Stimulated activated effector memory CD8-positive, alpha-beta T cell treated with anti-CD3 and anti-CD28 coated beads, Interleukin-12 subunit alpha, Interleukin-12 subunit beta, amount 100 ng/mL, for 72 hours (primary cell): ENCODE measurements at regions not wholly inside any gene's neighbourhood (a gene's known extent, or its start where the extent isn't known, plus 50 kb on each side); places are given as distances from the start of the nearest gene placed in this dataset.

Experiments
- ATAC-seq: fragments of 150-1000 bp; cut with Tn5 transposase; 2 replicates; pipeline ENCODE4 v1.10.0; 2021
- DNase-seq, 2 donors: peaks; one replicate each; pipeline ENCODE4 v3.0.0; 2021 to 2022; ENCODE audit warnings: low spot score in 2 of 2
- H3K27ac Mint-ChIP-seq: one replicate; pipeline ENCODE4 v1.8.0; 2022; ENCODE audit warnings: mild to moderate bottlenecking, mixed read lengths
- H3K36me3 Mint-ChIP-seq: one replicate; pipeline ENCODE4 v1.8.0; 2022; ENCODE audit warnings: mild to moderate bottlenecking, mixed read lengths
- H3K4me1 Mint-ChIP-seq: one replicate; pipeline ENCODE4 v1.8.0; 2022; ENCODE audit warnings: mixed read lengths
- H3K4me3 Mint-ChIP-seq: one replicate; pipeline ENCODE4 v1.8.0; 2022; ENCODE audit warnings: mild to moderate bottlenecking, mixed read lengths
- H3K9me3 Mint-ChIP-seq: one replicate; pipeline ENCODE4 v1.8.0; 2022; ENCODE audit warnings: mixed read lengths

DNA sequence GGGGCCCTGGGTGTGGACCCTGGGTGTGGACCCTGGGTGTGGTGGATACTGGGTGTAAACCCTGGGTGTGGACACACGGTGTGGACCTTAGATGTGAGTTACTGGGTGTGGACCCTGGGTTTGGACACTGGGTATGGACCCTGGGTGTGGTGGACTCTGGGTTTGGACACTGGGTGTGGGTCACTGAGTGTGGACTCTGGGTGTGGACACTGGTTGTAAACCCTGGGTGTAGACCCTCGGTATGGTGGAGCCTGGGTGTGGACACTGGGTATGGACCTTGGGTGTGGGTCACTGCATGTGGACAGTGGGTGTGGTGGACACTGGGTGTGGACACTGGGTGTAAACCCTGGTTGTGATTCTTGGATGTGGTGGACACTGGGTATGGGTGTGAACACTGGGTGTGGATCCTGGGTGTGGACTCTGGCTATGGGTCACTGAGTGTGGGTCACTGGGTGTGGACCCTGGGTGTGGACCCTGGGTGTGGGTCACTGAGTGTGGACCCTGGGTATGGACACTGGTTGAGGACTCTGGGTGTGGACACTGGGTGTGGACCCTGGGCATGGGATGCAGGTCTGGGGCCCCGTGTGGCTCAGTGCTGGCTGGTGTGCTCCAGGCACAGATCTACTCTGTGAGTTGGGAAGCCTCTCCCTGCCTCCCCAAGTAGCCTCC, 356.2 kb downstream of the GLRX3 start:
- H3K4me3 Mint-ChIP-seq, result no peak overlapping the region
- no peak overlapping the region for H3K27ac Mint-ChIP-seq
- no peak for DNase-seq
- H3K36me3 Mint-ChIP-seq, result no peaks in the 10 kb centered on the region
- H3K4me1 Mint-ChIP-seq, result no peaks in the 10 kb centered on the region
- ATAC-seq, result peak; percentile 26
- H3K9me3 Mint-ChIP-seq, result peaks cover 2% of the 10 kb centered on the region

DNA sequence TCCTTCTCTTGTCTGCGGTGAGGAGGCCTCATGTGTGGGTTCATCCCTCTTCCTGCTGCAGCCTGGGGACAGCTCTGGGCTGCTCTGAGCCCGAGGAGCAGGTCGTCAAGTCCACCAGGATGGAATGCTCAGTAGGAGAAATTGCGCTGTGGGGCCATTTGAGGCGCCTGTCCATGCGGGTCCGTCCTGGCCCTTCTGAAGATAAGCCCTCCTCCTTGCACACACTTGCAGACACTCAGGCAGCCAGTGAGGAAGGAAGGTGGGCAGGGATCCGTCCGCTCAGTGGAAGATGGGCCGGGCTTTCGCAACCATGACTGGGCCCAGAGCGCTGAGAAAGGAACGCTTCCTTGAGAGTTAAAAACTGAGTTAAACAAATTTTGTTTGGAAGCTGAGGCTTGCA, 356.8 kb downstream of the GLRX3 start:
- DNase-seq (no peak), ATAC-seq (no peak)
- H3K4me1 Mint-ChIP-seq, result no peaks in the 10 kb centered on the region
- H3K27ac Mint-ChIP-seq, result no peak overlapping the region
- peaks cover 2% of the 10 kb centered on the region for H3K9me3 Mint-ChIP-seq
- H3K4me3 Mint-ChIP-seq, result no peak overlapping the region
- no peaks in the 10 kb centered on the region for H3K36me3 Mint-ChIP-seq

DNA sequence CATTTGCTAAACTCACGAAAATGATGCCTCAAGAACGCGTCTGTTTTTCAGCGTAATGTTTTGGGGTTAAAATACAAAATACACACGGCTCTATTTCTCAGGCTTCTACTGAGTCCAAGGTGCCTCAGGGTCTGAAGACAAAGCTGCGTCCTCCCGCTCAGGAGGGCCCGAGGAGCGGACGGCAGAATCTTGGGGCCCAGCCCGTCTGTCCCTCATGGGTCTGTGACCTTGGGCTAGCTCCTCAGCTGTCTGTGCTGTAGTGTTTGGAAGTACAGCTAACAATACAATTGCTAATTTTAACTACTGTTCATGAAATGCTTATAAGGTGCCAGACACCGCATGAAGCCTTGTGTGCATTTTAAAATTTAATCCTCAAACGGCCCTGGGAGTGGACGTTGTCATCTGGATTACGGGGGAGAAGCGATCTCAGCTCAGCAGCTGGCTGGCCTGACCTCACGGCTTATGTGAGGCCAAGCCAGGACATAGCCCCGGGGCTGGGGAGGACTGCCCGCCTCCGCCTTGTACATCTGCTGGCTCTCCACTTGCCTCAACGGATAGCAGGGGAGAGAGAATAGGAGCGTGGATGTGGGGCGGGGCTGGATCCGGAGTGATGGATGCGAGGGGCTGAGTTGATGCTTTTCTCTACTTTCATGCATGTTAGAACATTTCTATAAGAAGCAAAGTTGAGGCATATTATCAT, 357.4 kb downstream of the GLRX3 start:
- Mint-ChIP-seq H3K9me3 (peaks cover 2% of the 10 kb centered on the region), H3K4me3 (no peak overlapping the region), H3K36me3 (no peaks in the 10 kb centered on the region), H3K4me1 (no peaks in the 10 kb centered on the region), H3K27ac (no peak overlapping the region)
- DNase-seq (no peak), ATAC-seq (no peak)

DNA sequence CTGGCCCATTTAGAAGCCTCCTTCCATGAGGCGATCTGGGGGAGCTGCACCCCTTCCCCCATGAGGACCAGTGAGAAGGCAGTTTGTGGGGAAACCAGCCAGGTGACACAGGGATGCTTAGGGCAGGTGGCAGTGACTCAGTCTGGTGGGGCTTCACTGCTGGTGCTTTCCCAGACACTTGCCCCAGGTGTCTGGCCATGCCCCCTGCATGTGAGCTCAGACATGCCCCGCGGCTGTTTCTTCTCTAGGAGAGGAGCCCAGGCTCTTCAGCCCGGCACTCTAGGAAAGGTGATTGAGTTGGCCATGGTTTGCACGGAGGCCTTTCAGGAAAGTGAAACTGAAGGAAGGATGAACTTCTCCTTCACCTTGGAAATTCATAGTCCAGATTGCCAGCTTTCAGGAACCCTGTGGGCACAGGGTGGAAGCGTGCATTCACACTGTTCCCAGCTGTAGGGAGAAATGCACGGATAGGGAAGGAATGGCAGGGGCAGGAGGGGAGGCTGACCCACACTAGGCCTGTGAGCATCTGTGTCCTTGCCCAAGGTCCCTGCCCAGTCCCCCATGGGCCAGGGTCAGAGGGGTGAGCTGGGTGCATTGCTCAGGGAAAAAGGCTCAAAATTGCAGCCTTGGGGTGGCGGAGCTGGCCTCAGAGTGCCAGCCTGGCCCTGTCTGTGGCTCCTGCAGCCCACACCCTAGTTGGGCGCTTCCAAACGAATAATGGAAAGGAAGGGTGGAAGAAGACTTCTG, 359.1 kb downstream of the GLRX3 start:
- ATAC-seq (no peak), DNase-seq (no peak)
- Mint-ChIP-seq H3K4me3 (no peak overlapping the region), H3K9me3 (peaks cover 2% of the 10 kb centered on the region), H3K4me1 (no peaks in the 10 kb centered on the region), H3K27ac (no peak overlapping the region), H3K36me3 (no peaks in the 10 kb centered on the region)

DNA sequence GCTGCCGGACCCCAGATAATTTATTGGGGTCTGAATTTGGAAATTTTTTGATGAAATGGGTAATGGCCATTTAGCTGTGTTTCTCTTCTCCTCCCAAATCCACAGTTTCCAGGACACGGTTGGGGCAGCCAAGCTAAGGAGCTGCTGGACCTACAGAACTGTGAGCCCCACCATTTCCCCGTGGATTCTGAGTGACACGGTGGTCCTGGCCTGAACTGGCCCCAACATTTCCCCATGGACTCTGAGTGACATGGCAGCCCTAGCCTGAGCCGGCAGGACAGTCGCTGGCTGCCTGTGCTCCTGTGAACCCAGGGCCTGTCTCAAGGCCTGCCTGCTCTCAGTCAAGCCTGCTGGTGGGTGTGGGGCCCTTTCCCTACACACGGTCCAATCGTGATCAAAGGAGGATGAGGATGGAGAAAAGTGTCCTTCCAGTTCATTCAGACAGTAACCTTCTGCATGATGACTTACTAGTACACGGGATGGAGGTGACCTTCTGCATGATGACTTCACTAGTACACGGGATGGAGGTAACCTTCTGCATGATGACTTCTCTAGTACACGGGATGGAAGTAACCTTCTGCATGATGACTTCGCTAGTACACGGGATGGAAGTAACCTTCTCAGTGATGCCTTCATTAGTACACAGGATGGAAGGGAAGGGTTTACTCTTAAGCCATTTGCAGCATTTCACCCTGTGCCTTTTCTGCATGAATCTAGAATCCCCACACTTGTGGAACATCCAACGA, 359.9 kb downstream of the GLRX3 start:
- Mint-ChIP-seq H3K36me3 (no peaks in the 10 kb centered on the region), H3K9me3 (no peaks in the 10 kb centered on the region), H3K4me3 (no peak overlapping the region), H3K27ac (no peak overlapping the region), H3K4me1 (no peaks in the 10 kb centered on the region)
- DNase-seq, result no peak
- peak; percentile 49 for ATAC-seq

DNA sequence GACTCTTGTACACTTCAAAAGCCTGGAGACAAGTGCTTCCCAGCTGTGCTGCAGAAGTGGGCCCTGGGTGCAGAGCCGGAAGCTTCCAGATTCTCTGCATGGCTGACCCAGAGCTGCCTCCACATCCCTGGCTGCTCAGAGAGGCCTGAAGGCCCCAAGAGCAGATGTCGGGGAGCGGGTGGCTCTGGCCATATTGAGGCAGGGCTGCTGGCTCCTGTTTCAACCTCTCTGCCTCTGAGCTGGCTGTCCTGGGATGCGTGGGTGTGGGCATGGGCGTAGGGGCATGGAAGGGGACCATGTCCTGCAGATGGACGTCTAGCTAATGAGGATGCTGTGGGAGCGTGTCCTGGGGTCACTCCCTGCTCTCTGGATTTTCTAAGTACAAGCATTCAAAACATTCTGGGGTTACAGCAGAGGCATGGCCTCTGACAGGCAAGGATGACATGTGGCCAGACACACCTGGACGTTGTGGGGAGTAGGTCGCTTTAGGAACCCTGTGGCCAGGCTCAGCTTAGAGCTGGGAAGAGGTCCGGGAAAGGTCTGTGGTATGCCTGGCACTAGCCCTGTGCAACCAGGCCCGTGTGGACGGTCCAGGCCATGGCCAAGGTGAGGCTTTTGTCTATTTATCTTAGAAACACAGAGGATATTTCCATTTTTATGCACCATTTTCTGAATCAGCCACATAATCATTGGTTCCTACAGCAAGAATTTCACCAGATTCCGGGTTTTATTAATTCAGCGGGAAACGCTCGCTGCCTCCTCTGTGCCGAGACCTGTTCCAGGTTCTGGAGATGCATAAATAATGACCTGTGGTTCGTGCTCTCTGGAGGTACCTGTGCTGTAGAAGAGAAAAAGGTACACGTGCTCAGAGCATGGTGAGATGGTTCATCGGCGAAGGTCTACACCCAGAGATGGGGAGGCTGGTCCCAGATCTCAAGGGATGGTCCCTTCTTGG, 361.1 kb downstream of the GLRX3 start:
- Mint-ChIP-seq H3K4me3 (no peak overlapping the region), H3K36me3 (no peaks in the 10 kb centered on the region), H3K9me3 (no peaks in the 10 kb centered on the region), H3K4me1 (no peaks in the 10 kb centered on the region), H3K27ac (no peak overlapping the region)
- no peak for DNase-seq
- ATAC-seq, result no peak

DNA sequence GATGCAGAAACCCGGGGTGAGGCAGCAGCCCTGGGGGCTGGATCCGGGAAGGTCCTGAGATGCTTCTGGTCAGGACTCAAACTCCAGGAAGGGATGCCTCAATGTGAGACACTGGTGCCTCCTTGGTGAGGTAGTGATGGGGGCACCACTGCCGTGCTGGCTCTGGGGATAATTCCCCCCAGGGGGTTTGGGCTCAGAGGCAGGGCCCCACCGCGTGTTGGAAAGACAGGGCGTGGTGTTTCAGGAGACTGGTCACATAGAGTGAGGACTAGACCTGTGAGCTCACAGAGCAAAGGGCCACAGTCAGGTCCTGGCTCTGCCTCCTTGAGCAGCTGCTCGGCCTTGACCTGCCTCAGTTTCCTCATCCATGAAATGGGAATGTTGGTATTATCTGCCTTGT, 361.9 kb downstream of the GLRX3 start:
- H3K27ac Mint-ChIP-seq, result no peak overlapping the region
- no peak overlapping the region for H3K4me3 Mint-ChIP-seq
- H3K4me1 Mint-ChIP-seq, result no peaks in the 10 kb centered on the region
- no peak for ATAC-seq
- no peak for DNase-seq
- H3K9me3 Mint-ChIP-seq, result no peaks in the 10 kb centered on the region
- H3K36me3 Mint-ChIP-seq, result no peaks in the 10 kb centered on the region

DNA sequence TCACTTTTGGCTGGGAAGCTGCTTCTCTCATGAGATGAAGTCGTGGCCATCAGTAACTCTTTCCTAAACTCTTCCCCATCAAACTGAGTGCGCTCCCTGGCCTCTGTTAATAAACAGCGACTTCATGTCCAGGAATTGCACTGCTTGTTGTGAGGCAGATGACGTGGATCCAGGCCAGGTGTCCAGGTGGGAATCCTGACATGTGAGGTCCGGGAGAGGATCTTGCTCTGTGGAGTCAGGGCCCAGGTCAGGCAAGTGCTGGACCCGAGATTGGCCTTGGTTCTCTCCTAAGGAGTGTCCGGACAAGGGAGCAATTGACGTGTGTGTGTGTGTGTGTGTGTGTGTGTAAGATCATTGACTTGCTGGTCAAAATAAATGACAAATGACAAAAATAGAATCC, 362.7 kb downstream of the GLRX3 start:
- no peak overlapping the region for H3K27ac Mint-ChIP-seq
- H3K4me1 Mint-ChIP-seq, result no peaks in the 10 kb centered on the region
- ATAC-seq, result no peak
- no peak overlapping the region for H3K4me3 Mint-ChIP-seq
- no peaks in the 10 kb centered on the region for H3K9me3 Mint-ChIP-seq
- no peak for DNase-seq
- H3K36me3 Mint-ChIP-seq, result no peaks in the 10 kb centered on the region

DNA sequence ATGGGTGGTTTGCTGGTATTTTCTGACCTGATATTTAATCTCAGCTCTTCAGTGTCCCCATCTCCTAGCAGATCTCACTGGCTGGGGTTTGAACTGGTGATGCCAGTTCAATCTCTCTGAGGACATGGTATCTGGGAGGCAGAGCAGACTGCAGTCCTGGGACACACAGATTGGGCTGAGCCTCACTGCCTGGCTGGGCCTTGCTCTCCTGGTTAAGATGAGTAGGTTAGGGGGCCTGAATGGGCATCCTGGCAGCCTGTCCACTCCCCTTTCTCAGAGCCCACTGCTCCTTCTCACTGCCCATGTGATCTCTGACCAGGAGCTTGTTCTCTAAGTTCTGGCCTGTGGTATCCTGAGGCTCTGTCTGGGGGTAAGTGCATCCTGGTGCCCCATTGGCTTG, 363.4 kb downstream of the GLRX3 start:
- H3K27ac Mint-ChIP-seq, result no peak overlapping the region
- no peaks in the 10 kb centered on the region for H3K9me3 Mint-ChIP-seq
- H3K4me1 Mint-ChIP-seq, result no peaks in the 10 kb centered on the region
- no peaks in the 10 kb centered on the region for H3K36me3 Mint-ChIP-seq
- DNase-seq (no peak), ATAC-seq (no peak)
- H3K4me3 Mint-ChIP-seq, result no peak overlapping the region

DNA sequence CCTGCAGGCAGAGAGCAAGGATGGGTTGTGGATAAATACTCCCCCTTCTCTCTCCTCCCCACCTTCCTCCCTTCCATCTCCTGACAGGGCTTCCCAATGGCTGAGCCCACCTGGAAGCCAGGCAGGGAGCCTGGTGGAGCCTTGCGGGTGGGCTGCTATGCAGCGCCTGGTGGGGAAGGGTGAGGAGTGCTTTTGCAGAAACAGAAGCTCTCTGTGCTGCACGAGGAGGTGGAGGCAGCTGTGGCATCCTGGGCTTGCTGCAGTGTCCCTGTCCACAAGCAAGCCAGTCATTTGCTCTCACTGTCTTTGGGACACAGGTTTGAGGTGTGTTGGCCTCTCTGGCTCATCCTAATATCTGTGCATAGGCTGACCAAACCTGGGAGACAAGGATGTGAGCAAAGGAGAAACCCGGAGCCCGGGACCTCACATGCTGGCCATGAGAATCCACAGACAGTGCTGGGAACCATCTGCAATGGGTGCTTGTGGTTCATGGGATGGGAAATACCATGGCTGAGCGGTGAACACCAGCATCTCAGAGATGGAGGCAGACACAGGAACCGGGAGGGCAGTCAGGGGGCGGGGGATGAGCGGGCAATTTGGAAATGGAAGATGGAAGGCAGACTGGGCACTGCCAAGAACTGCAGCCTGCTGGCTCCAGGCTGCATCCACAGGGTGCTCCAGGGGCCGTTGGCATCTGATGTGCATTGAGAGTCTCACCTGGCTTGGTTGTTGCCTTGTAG, 364.2 kb downstream of the GLRX3 start:
- DNase-seq, result no peak
- H3K27ac Mint-ChIP-seq, result no peak overlapping the region
- no peaks in the 10 kb centered on the region for H3K9me3 Mint-ChIP-seq
- H3K4me1 Mint-ChIP-seq, result no peaks in the 10 kb centered on the region
- H3K36me3 Mint-ChIP-seq, result no peaks in the 10 kb centered on the region
- ATAC-seq, result no peak
- H3K4me3 Mint-ChIP-seq, result no peak overlapping the region

DNA sequence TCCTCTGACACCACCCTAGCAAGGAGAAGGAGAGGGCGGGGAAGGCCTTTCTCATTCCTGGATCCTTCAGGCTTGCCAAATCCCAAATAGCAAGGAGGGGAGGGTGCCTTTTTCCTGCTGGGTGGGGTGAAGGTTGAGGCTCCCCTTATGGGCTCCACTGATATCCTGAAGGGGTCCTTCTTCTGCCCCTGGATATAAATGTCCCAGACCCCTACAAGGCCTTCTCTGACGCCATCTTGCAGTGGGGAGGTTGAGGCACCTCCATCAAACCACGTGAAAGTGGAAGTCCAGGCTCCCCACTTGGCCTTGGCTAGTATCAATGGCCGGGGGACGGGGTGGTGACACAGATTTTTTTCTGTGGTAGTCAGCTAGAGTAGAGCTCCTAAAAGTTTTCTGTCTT, 371.3 kb downstream of the GLRX3 start:
- ATAC-seq (no peak), DNase-seq (no peak)
- H3K27ac Mint-ChIP-seq, result no peak overlapping the region
- peaks cover 5% of the 10 kb centered on the region for H3K4me1 Mint-ChIP-seq
- H3K4me3 Mint-ChIP-seq, result no peak overlapping the region
- peaks cover 4% of the 10 kb centered on the region for H3K9me3 Mint-ChIP-seq
- H3K36me3 Mint-ChIP-seq, result no peaks in the 10 kb centered on the region

DNA sequence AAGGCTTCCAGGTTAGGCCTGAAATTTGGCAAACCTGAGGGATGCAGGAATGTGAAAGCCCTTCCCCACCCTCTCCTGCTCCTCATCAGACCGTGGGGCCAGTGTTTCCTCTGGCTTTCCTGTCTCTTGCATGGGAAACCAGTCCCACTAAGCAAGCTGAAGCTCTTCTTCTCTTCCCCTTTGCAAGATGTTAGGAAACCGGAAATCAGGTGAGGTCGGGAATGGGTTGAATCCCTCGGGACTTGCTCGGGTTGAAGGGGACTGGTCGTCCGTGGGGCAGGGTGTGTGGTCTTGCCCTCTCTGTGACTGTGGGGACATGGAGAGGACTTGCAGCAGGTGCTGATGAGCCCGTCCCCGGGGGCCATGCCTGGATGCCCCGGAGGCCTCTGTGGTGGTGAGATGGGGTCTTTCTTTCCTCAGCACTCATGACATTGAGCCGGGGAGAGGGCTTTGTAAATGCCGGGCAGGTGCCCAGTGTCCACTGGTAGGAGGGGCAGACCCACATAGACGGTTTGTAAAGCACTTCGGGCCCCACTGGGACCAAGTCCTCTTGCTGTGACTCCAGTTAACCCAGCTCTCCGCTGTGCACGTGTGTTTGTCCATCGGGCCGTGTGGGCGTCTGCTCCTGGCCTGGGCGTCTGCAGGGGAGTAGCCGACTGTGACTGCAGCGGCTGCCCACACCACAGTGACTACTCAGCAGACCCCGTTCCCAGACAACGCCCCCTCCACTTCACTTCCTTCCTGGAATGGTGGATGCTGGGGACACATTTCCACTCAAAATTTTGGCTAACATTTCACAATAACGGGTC, 373.9 kb downstream of the GLRX3 start:
- no peaks in the 10 kb centered on the region for H3K36me3 Mint-ChIP-seq
- ATAC-seq, result no peak
- peaks cover 5% of the 10 kb centered on the region for H3K4me1 Mint-ChIP-seq
- peaks cover 6% of the 10 kb centered on the region for H3K9me3 Mint-ChIP-seq
- no peak overlapping the region for H3K27ac Mint-ChIP-seq
- no peak for DNase-seq
- no peak overlapping the region for H3K4me3 Mint-ChIP-seq

DNA sequence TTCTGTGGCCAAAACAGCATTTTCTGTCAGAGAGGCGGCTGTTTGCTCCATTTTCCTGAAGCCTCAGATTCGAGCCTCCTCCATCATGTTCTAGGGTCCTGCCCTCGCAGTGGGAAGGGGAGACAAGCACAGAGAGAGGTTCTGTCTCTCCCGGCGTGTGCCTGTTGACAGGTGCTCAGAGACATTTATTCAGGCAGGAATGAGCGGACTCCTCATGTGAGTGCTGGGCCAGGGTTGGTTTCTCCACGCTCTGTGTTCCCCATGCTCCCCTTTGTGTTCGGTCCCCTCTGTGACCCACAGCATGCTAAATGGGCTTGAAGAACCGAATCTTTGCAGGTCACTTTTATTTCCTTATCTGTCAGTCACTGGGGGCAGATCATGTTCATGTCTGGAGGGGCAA, 374.6 kb downstream of the GLRX3 start:
- DNase-seq (no peak), ATAC-seq (no peak)
- H3K27ac Mint-ChIP-seq, result no peak overlapping the region
- peaks cover 5% of the 10 kb centered on the region for H3K4me1 Mint-ChIP-seq
- no peaks in the 10 kb centered on the region for H3K36me3 Mint-ChIP-seq
- no peak overlapping the region for H3K4me3 Mint-ChIP-seq
- H3K9me3 Mint-ChIP-seq, result peaks cover 6% of the 10 kb centered on the region
